Mucosa of rectum (tissue), 2 donors: ENCODE measurements at regions not wholly inside any gene's neighbourhood (a gene's known extent, or its start where the extent isn't known, plus 50 kb on each side); places are given as distances from the start of the nearest gene placed in this dataset.

Experiments
- H3K27ac ChIP-seq, 2 donors: one replicate each; pipeline ENCODE4 v1.7.0; 2013; ENCODE audit warnings: inconsistent platforms in 2 of 2, low read depth in 2 of 2, low read length in 2 of 2
- H3K27me3 ChIP-seq, 2 donors: one replicate each; pipeline ENCODE4 v1.7.0; 2013; ENCODE audit warnings: low read length in 2 of 2; ENCODE audit not compliant: control insufficient read depth in 2 of 2, insufficient read depth in 2 of 2
- H3K36me3 ChIP-seq, 2 donors: one replicate each; pipeline ENCODE4 v1.7.0; 2013; ENCODE audit warnings: low read length in 2 of 2; ENCODE audit not compliant: control insufficient read depth in 2 of 2, insufficient read depth in 2 of 2
- H3K4me1 ChIP-seq, 2 donors: one replicate each; pipeline ENCODE4 v1.7.0; 2013; ENCODE audit warnings: low read length in 2 of 2, mild to moderate bottlenecking in 1 of 2; ENCODE audit not compliant: control insufficient read depth in 2 of 2, insufficient read depth in 2 of 2
- H3K4me3 ChIP-seq, 2 donors: one replicate each; pipeline ENCODE4 v1.7.0; 2013; ENCODE audit warnings: low read length in 2 of 2
- H3K9ac ChIP-seq, 2 donors: one replicate each; pipeline ENCODE4 v1.7.0; 2013; ENCODE audit warnings: low read length in 2 of 2, low read depth in 1 of 2, mild to moderate bottlenecking in 1 of 2
- H3K9me3 ChIP-seq, 2 donors: one replicate each; pipeline ENCODE4 v1.7.0; 2013; ENCODE audit warnings: low read length in 2 of 2; ENCODE audit not compliant: control insufficient read depth in 2 of 2
- donor health status: healthy.
- donor health status: Normal muscosa, but diverticular disease.

GRCh38 chr4:173880897-173881296 is 350.9 kb upstream of the HAND2 start:
- H3K4me1 ChIP-seq, result no peaks in the 10 kb centered on the region
- H3K27me3 ChIP-seq, result no peaks in the 10 kb centered on the region
- H3K9ac ChIP-seq, result no peak overlapping the region
- H3K27ac ChIP-seq, result no peak overlapping the region
- H3K36me3 ChIP-seq, result no peaks in the 10 kb centered on the region
- no peak overlapping the region for H3K4me3 ChIP-seq
- no peaks in the 10 kb centered on the region for H3K9me3 ChIP-seq

- Histone ChIP-seq H3K4me1 (no peaks in the 10 kb centered on the region), H3K36me3 (no peaks in the 10 kb centered on the region), H3K27me3 (no peaks in the 10 kb centered on the region), H3K9me3 (no peaks in the 10 kb centered on the region), H3K9ac (no peak overlapping the region), H3K4me3 (no peak overlapping the region), H3K27ac (no peak overlapping the region)
Measured at GRCh38 chr4:173879509-173879908, 349.5 kb upstream of the HAND2 start.

GRCh38 chr4:173878701-173879100 is 348.7 kb upstream of the HAND2 start:
- Histone ChIP-seq H3K9me3 (no peaks in the 10 kb centered on the region), H3K27me3 (no peaks in the 10 kb centered on the region), H3K27ac (no peak overlapping the region), H3K9ac (no peak overlapping the region), H3K36me3 (no peaks in the 10 kb centered on the region), H3K4me1 (no peaks in the 10 kb centered on the region), H3K4me3 (no peak overlapping the region)

GRCh38 chr4:173871643-173872042 is 341.6 kb upstream of the HAND2 start:
- Histone ChIP-seq H3K36me3 (no peaks in the 10 kb centered on the region), H3K27ac (no peak overlapping the region), H3K9me3 (no peaks in the 10 kb centered on the region), H3K4me1 (no peaks in the 10 kb centered on the region), H3K4me3 (no peak overlapping the region), H3K9ac (no peak overlapping the region), H3K27me3 (no peaks in the 10 kb centered on the region)

GRCh38 chr4:173866322-173867026 is 336.4 kb upstream of the HAND2 start:
- no peak overlapping the region for H3K27ac ChIP-seq
- no peaks in the 10 kb centered on the region for H3K4me1 ChIP-seq
- no peaks in the 10 kb centered on the region for H3K36me3 ChIP-seq
- H3K9me3 ChIP-seq, result no peaks in the 10 kb centered on the region
- no peak overlapping the region for H3K9ac ChIP-seq
- no peaks in the 10 kb centered on the region for H3K27me3 ChIP-seq
- no peak overlapping the region for H3K4me3 ChIP-seq

GRCh38 chr4:173862754-173863153 is 332.7 kb upstream of the HAND2 start:
- no peaks in the 10 kb centered on the region for H3K36me3 ChIP-seq
- no peaks in the 10 kb centered on the region for H3K9me3 ChIP-seq

GRCh38 chr4:173860094-173860493 is 330.1 kb upstream of the HAND2 start:
- Histone ChIP-seq H3K27me3 (no peaks in the 10 kb centered on the region), H3K4me3 (no peak overlapping the region), H3K4me1 (no peaks in the 10 kb centered on the region), H3K36me3 (no peaks in the 10 kb centered on the region), H3K27ac (no peak overlapping the region), H3K9ac (no peak overlapping the region), H3K9me3 (no peaks in the 10 kb centered on the region)

More at GRCh38 chr4:173862754-173863153, 332.7 kb upstream of the HAND2 start:
- H3K27ac ChIP-seq, result no peak overlapping the region
- H3K4me1 ChIP-seq, result no peaks in the 10 kb centered on the region
- no peaks in the 10 kb centered on the region for H3K27me3 ChIP-seq
- H3K9ac ChIP-seq, result no peak overlapping the region
- no peak overlapping the region for H3K4me3 ChIP-seq

GRCh38 chr4:173859091-173859713 is 329.2 kb upstream of the HAND2 start:
- Histone ChIP-seq H3K27ac (no peak overlapping the region), H3K4me3 (no peak overlapping the region), H3K27me3 (no peaks in the 10 kb centered on the region), H3K4me1 (no peaks in the 10 kb centered on the region), H3K9ac (no peak overlapping the region), H3K9me3 (no peaks in the 10 kb centered on the region), H3K36me3 (no peaks in the 10 kb centered on the region)

GRCh38 chr4:173858471-173858870 is 328.4 kb upstream of the HAND2 start:
- Histone ChIP-seq H3K9ac (no peak overlapping the region), H3K36me3 (no peaks in the 10 kb centered on the region), H3K27me3 (no peaks in the 10 kb centered on the region), H3K4me1 (no peaks in the 10 kb centered on the region), H3K9me3 (no peaks in the 10 kb centered on the region), H3K27ac (no peak overlapping the region), H3K4me3 (no peak overlapping the region)

- Histone ChIP-seq H3K9me3 (no peaks in the 10 kb centered on the region), H3K4me1 (no peaks in the 10 kb centered on the region), H3K4me3 (no peak overlapping the region), H3K36me3 (no peaks in the 10 kb centered on the region), H3K9ac (no peak overlapping the region), H3K27me3 (no peaks in the 10 kb centered on the region), H3K27ac (no peak overlapping the region)
Measured at GRCh38 chr4:173857828-173858227, 327.8 kb upstream of the HAND2 start.
